IPS-20b (cell line): ENCODE measurements at regions not wholly inside any gene's neighbourhood (a gene's known extent, or its start where the extent isn't known, plus 50 kb on each side); places are given as distances from the start of the nearest gene placed in this dataset.

ENCODE experiments used
- H3K27ac ChIP-seq: one replicate; pipeline ENCODE4 v1.5.1; 2013; ENCODE audit warnings: low read length
- H3K27me3 ChIP-seq: 2 replicates; pipeline ENCODE4 v1.6.1; 2013; ENCODE audit warnings: mild to moderate bottlenecking, low read length, inconsistent platforms; ENCODE audit not compliant: insufficient read depth
- H3K36me3 ChIP-seq: 2 replicates; pipeline ENCODE4 v1.6.1; 2013; ENCODE audit warnings: low read depth, mild to moderate bottlenecking, inconsistent platforms, low read length, moderate library complexity; ENCODE audit not compliant: insufficient read depth
- H3K4me1 ChIP-seq: 2 replicates; pipeline ENCODE4 v1.6.1; 2013; ENCODE audit warnings: mild to moderate bottlenecking, control low read depth, inconsistent platforms, low read length, moderate library complexity; ENCODE audit not compliant: insufficient read depth
- H3K4me3 ChIP-seq: 2 replicates; pipeline ENCODE4 v1.5.1; 2013; ENCODE audit warnings: mild to moderate bottlenecking, low read length, inconsistent platforms
- H3K9ac ChIP-seq: 2 replicates; pipeline ENCODE4 v1.6.1; 2013; ENCODE audit warnings: low read depth, mild to moderate bottlenecking, inconsistent platforms, low read length, moderate library complexity
- H3K9me3 ChIP-seq: 2 replicates; pipeline ENCODE4 v1.6.1; 2013; ENCODE audit warnings: mild to moderate bottlenecking, low read depth, low read length, inconsistent platforms; ENCODE audit not compliant: insufficient read depth

DNA sequence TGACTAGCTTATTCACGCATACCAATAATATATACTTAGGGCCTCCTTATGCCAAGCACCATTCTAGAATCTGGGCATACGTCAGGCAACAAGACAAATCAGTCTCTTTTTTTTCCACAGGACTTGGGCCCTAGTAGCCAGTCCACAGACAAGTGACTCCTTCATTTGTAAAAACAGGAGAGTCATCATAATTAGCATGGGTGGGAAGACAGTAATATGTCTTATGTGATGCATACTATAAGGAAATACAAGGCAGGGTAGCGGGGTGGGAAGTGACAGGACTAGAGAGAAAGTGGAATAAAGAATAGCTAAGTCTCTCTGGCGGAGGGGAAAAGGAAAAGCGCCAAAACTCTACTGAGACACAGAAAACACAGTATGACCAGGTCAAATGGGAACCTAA is 439.6 kb upstream of the MDFIC2 start:
- no peaks in the 10 kb centered on the region for H3K27me3 ChIP-seq
- H3K4me1 ChIP-seq: peaks cover 5% of the 10 kb centered on the region; the same call in 1 of the 2 replicates
- H3K4me3 ChIP-seq: no peak overlapping the region
- H3K9ac ChIP-seq: no peak overlapping the region
- no peaks in the 10 kb centered on the region for H3K9me3 ChIP-seq
- no peak overlapping the region for H3K27ac ChIP-seq
- H3K36me3 ChIP-seq: no peaks in the 10 kb centered on the region

DNA sequence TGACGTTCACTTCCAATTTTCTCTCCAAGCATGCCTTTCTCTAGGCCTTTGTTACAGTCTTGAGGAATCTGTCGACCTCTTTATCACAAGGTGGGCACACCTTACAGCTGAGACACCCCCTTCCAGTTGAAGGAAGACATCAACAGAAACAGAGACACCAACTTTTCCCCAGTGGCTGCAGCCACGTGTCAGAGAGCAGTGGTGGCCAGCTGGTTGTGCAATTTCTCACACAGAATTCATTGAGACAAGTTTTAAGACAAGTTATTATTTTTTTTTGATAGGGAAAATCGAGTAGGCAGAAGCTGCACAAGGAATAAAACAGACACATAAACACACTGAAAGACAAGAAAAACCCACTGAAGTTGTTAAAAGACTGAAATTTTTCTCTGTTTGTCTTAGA is 436.7 kb upstream of the MDFIC2 start:
- Histone ChIP-seq H3K36me3 (no peaks in the 10 kb centered on the region), H3K4me3 (no peak overlapping the region), H3K27ac (no peak overlapping the region), H3K9me3 (no peaks in the 10 kb centered on the region), H3K27me3 (no peaks in the 10 kb centered on the region), H3K9ac (no peak overlapping the region), H3K4me1 (peaks cover 5% of the 10 kb centered on the region; the same call in 1 of the 2 replicates)

DNA sequence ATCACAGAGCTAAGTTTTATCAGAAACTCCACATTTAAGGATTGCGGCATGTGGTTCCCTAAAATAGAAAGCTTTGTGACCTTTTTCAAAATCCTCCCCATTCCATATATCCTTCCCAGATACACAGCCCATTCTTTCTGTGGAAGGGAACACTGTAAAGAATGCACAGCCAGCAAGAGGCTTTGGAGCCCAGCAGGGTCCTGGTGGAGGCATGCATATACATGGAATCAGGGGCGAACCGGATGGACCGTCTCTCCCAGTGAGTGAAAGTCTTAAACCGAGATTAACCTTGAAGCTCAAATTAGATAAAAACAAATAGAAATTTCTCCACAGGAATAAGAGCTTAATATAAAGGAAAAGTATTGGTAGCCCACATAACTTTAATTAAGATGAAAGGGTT is 436.2 kb upstream of the MDFIC2 start:
- Histone ChIP-seq H3K27me3 (no peaks in the 10 kb centered on the region), H3K27ac (no peak overlapping the region), H3K9ac (no peak overlapping the region), H3K36me3 (no peaks in the 10 kb centered on the region), H3K9me3 (no peaks in the 10 kb centered on the region), H3K4me1 (peaks cover 5% of the 10 kb centered on the region; the same call in 1 of the 2 replicates), H3K4me3 (no peak overlapping the region)

DNA sequence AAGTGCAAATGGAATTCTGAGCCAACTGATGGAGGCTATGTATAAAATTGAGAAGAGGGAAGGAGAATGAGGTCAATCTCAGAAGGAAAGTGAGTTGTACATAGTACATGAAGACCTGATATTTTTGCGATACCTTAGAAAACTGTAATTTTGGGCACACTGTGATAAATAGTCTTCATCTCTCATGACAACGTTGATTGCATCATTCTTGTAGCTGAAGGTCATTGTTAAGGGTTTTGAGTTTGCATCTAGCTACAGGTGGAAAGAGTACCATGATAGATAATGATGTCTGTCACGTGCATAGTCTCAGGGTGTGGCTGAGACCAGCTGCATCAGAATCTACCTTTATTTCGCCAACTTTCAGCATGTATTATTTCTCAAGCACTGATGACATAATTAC is 435.4 kb upstream of the MDFIC2 start:
- Histone ChIP-seq H3K9me3 (no peaks in the 10 kb centered on the region), H3K4me1 (peaks cover 5% of the 10 kb centered on the region; the same call in 1 of the 2 replicates), H3K27ac (no peak overlapping the region), H3K4me3 (no peak overlapping the region), H3K9ac (no peak overlapping the region), H3K36me3 (no peaks in the 10 kb centered on the region), H3K27me3 (no peaks in the 10 kb centered on the region)

DNA sequence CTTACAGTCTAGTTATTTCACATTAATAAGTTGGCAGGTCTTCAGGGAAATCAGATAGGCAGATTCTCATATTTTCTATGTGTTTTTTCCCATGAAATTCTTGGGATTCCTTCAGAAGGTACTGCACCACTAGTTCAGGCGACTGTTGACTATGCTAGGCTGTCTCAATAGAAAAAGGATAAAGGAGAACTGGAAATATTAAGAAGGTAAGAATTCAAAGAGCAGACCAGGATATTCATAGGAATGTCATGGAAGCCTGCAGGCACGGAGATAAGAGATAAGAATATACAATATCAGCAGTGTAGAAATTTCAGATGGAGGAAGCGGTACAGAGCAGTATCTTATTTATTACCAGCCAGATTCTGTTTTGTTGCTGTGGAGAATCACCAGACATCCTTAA is 432.1 kb upstream of the MDFIC2 start:
- no peak overlapping the region for H3K4me3 ChIP-seq
- no peak overlapping the region for H3K9ac ChIP-seq
- H3K27me3 ChIP-seq: no peaks in the 10 kb centered on the region
- H3K36me3 ChIP-seq: no peaks in the 10 kb centered on the region
- H3K27ac ChIP-seq: no peak overlapping the region
- H3K9me3 ChIP-seq: no peaks in the 10 kb centered on the region
- H3K4me1 ChIP-seq: peaks cover 5% of the 10 kb centered on the region; the same call in 1 of the 2 replicates

DNA sequence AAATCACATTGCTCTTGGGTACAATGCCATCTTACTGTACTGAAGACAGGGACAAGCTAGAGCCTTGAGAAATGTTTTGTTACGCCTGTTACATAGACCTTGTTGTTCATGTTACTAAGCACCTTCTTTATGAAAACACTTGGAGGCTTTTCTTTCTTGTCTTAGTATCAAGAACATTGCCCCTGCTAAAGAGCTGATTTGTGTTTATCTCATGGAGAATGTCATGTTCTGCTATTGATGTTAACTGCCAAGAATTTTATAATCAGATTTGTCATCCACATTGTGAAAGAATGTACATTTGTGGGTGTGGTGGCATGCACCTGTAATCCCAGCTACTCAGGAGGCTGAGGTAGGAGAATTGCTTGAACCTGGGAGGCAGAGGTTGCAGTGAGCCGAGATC is 431.3 kb upstream of the MDFIC2 start:
- no peak overlapping the region for H3K27ac ChIP-seq
- no peaks in the 10 kb centered on the region for H3K9me3 ChIP-seq
- H3K4me3 ChIP-seq: no peak overlapping the region
- H3K4me1 ChIP-seq: peaks cover 5% of the 10 kb centered on the region; the same call in 1 of the 2 replicates
- H3K27me3 ChIP-seq: no peaks in the 10 kb centered on the region
- H3K9ac ChIP-seq: no peak overlapping the region
- no peaks in the 10 kb centered on the region for H3K36me3 ChIP-seq

DNA sequence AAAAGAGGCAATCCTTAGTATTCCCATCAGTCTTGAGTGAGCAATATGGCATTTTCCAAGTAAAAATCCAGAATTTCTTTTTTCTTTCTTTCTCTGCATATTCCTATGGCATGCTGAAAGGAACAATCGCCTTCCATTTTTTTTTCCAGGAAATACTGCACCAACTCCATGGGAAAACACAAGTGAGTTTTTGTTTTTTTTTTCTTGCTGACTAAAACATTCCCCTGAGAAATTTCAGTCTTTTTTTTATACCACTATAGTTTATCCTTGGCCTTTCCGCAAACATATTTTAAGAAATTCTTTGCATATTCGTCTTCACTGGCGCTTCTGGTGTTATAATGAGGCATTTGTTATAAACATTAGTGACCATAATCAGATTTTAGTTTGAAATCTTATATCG is 429.6 kb upstream of the MDFIC2 start:
- H3K9me3 ChIP-seq: no peaks in the 10 kb centered on the region
- H3K27ac ChIP-seq: no peak overlapping the region
- H3K9ac ChIP-seq: no peak overlapping the region
- no peak overlapping the region for H3K4me3 ChIP-seq
- no peaks in the 10 kb centered on the region for H3K36me3 ChIP-seq
- H3K4me1 ChIP-seq: peaks cover 3% of the 10 kb centered on the region; the same call in 1 of the 2 replicates
- H3K27me3 ChIP-seq: no peaks in the 10 kb centered on the region

DNA sequence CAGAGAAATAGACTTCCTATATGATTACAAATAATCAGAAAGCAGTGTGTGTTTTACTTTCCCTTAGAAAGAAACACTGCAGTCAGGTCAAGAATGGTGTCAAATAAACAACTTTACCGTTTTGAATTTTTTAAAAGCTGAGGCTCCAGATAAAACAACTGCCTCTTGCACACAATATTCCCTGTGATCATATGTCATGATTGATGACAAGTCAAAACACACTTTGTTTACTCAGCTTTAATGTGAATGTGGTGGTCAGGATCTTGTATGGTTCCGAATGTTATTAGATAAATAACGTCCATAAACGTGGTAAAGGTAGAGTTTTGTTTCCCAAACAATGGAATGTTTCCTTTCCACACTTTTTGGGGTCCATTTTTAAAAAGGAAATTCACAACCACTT is 428.4 kb upstream of the MDFIC2 start:
- Histone ChIP-seq H3K36me3 (no peaks in the 10 kb centered on the region), H3K9ac (no peak overlapping the region), H3K9me3 (no peaks in the 10 kb centered on the region), H3K27me3 (no peaks in the 10 kb centered on the region), H3K27ac (no peak overlapping the region), H3K4me1 (peaks cover 3% of the 10 kb centered on the region; the same call in 1 of the 2 replicates), H3K4me3 (no peak overlapping the region)

DNA sequence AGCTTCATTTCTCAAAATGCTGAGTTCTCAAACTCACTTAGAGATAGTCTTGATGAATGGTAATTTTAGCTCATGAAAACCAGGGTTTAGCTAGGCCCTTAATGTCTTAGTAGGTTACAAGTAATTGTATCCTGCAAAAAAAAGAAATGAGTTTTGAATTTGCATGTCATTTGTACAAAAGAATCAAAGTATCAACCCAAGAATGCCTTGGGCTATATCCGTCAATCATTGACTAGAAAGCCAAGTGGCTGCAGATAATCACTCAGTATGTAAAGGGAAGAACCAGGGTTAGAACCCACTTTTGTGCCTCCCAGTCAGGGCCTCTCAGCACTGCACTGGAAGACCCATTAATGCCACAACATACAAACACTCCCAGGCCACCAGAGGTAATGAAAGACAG is 427.6 kb upstream of the MDFIC2 start:
- H3K27ac ChIP-seq: no peak overlapping the region
- H3K9me3 ChIP-seq: no peaks in the 10 kb centered on the region
- no peak overlapping the region for H3K9ac ChIP-seq
- H3K36me3 ChIP-seq: no peaks in the 10 kb centered on the region
- no peak overlapping the region for H3K4me3 ChIP-seq
- no peaks in the 10 kb centered on the region for H3K27me3 ChIP-seq
- peaks cover 3% of the 10 kb centered on the region; the same call in 1 of the 2 replicates for H3K4me1 ChIP-seq

DNA sequence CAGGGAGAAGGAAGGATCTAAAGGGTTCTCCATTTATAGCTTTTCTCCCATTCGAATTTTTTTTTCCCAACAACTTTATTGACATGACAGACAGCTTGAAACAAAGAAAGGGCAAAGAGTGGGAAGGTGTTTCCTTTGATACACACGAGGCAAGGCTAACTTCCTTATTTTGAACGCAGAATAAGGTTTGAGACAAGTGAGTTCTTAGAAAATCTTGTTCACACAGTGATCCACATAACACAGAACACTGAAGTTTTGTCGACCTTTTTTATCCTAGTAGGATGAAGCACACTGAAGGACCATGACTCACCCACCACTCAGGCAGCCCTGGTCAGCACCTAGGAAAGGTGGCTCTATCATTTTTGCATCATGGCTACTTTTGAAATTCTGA is 425.8 kb upstream of the MDFIC2 start:
- Histone ChIP-seq H3K27me3 (no peaks in the 10 kb centered on the region), H3K9ac (no peak overlapping the region), H3K4me1 (peaks cover 3% of the 10 kb centered on the region; the same call in 1 of the 2 replicates), H3K4me3 (no peak overlapping the region), H3K27ac (no peak overlapping the region), H3K9me3 (no peaks in the 10 kb centered on the region), H3K36me3 (no peaks in the 10 kb centered on the region)

DNA sequence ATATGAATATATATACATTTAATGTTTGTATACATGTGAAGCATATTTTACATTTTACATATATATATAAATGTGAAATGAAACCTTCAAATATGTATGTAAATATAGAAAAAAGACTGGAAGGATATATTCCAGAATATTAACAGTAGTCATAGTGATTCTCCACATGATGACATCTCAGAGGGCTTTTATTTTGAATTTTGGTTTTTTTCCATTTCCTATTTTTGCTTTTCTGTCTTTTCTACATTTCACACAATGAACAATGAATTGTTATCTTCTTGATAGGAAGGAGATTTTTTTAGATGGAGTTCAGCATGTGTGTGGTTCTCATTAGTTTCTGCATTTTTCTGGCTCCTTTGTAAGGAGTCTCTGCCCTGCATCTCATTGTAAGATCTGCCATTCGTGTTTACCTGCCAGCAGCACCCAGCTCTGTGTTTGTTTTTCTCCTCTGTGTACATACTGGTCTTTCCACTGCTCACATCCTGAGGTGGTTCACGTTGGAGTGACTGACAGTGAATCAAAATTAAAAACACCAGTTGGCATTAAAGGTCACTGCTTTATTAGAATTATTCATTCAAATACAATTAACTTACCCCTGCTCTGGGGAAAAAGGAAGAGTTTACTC is 425.3 kb upstream of the MDFIC2 start:
- Histone ChIP-seq H3K4me3 (no peak overlapping the region), H3K4me1 (peaks cover 3% of the 10 kb centered on the region; the same call in 1 of the 2 replicates), H3K9me3 (no peaks in the 10 kb centered on the region), H3K27ac (no peak overlapping the region), H3K9ac (no peak overlapping the region), H3K27me3 (no peaks in the 10 kb centered on the region), H3K36me3 (no peaks in the 10 kb centered on the region)

DNA sequence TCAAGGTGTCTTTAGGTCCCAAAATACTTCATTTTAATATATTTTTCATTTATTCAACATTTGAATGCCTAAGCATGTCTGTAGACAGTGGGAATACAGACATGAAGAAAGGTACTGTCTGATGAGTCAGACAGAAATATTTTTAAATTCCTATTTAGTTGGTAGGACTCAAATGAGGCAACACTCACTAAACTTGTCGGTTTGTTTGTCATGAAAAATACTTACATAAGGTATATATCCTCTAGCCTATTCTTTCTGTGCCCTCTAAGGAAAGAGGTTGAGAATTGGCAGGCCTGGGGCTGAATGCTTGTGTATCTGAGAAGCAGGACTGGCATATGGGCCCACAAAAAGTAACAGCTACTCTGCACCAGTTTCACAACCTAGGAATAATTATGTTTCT is 423.6 kb upstream of the MDFIC2 start:
- Histone ChIP-seq H3K9ac (no peak overlapping the region), H3K4me1 (peaks cover 14% of the 10 kb centered on the region), H3K9me3 (no peaks in the 10 kb centered on the region), H3K27me3 (no peaks in the 10 kb centered on the region), H3K27ac (no peak overlapping the region), H3K4me3 (no peak overlapping the region), H3K36me3 (no peaks in the 10 kb centered on the region)
